Right atrium auricular region (tissue), 2 donors: ENCODE measurements at regions not wholly inside any gene's neighbourhood (a gene's known extent, or its start where the extent isn't known, plus 50 kb on each side); places are given as distances from the start of the nearest gene placed in this dataset.

Experiments
- DNase-seq: peaks from one replicate; pipeline ENCODE4 v3.0.0-alpha.2; 2019; ENCODE audit warnings: low spot score
- H3K27ac ChIP-seq, 2 donors: fragments of 200-600 bp; sonication (generic); 1 replicate in 1 of 2; 2 replicates in 1 of 2; pipeline ENCODE4 v1.5.1; 2016 to 2019
- H3K27me3 ChIP-seq, 2 donors: fragments of 200-600 bp; sonication (generic); one replicate each; pipeline versions ENCODE4 v1.5.1 to v1.6.0; 2017 to 2019
- H3K36me3 ChIP-seq: fragments of 200-600 bp; sonication (generic); one replicate; pipeline ENCODE4 v1.5.1; 2016
- H3K4me1 ChIP-seq, 2 donors: fragments of 200-600 bp; sonication (generic); one replicate each; pipeline versions ENCODE4 v1.5.1 to v1.6.0; 2017 to 2019
- H3K4me3 ChIP-seq, 2 donors: fragments of 200-600 bp; sonication (generic); 1 replicate in 1 of 2; 2 replicates in 1 of 2; pipeline ENCODE4 v1.5.1; 2017 to 2019; ENCODE audit warnings: mild to moderate bottlenecking in 1 of 2, moderate library complexity in 1 of 2
- H3K9me3 ChIP-seq, 2 donors: fragments of 200-600 bp; sonication (generic); one replicate each; pipeline ENCODE4 v1.5.1; 2019
- CTCF ChIP-seq, 2 donors: fragments of 200-600 bp; sonication (generic); IDR thresholded peaks; one replicate each; pipeline ENCODE4 v1.5.1; 2019; ENCODE audit warnings: antibody characterized with exemption in 2 of 2

- no peak overlapping the region for H3K27ac ChIP-seq
- H3K27me3 ChIP-seq = no peaks in the 10 kb centered on the region
- TF ChIP-seq CTCF (IDR thresholded peaks at IDR 0.05) = no peak
- no peak overlapping the region for H3K4me3 ChIP-seq
- no peaks in the 10 kb centered on the region for H3K36me3 ChIP-seq
- no peak for DNase-seq
- H3K4me1 ChIP-seq = no peaks in the 10 kb centered on the region
- no peaks in the 10 kb centered on the region for H3K9me3 ChIP-seq
Observed at GRCh38 chr10:120314442-120314841, 142.6 kb upstream of the PLPP4 start.

DNA sequence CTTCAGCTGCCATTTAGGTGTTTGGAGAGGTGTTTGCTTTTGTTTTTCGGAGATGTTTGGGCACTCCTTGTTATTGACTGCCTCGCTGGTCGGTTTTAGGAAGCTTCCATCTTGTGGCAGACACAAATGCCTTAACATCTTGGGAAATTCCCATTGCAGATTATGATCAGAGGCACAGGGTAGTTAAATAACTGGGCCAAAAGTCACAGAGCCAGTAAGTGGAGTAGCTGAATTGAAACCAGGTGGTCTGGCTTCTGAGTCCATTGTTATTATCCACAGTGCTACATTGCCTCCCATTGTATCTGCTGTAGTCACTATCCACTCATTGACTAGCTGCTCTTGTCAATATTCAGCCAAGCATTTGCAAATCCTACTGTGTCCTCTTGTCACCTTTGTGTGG lies 138.2 kb upstream of the PLPP4 start:
- H3K9me3 ChIP-seq = no peaks in the 10 kb centered on the region
- H3K36me3 ChIP-seq = no peaks in the 10 kb centered on the region
- TF ChIP-seq CTCF (IDR thresholded peaks at IDR 0.05) = no peak
- H3K4me3 ChIP-seq = no peak overlapping the region
- no peaks in the 10 kb centered on the region for H3K27me3 ChIP-seq
- no peak for DNase-seq
- H3K27ac ChIP-seq = no peak overlapping the region
- H3K4me1 ChIP-seq = no peaks in the 10 kb centered on the region

- Histone ChIP-seq H3K27ac (no peak overlapping the region), H3K36me3 (no peaks in the 10 kb centered on the region), H3K4me1 (no peaks in the 10 kb centered on the region), H3K27me3 (no peaks in the 10 kb centered on the region), H3K4me3 (no peak overlapping the region), H3K9me3 (no peaks in the 10 kb centered on the region)
- no peak for TF ChIP-seq CTCF (IDR thresholded peaks at IDR 0.05)
- no peak for DNase-seq
Observed at GRCh38 chr10:120327675-120328074, 129.4 kb upstream of the PLPP4 start.

GRCh38 chr10:120328647-120329046 lies 128.4 kb upstream of the PLPP4 start:
- Histone ChIP-seq H3K4me3 (no peak overlapping the region), H3K4me1 (no peaks in the 10 kb centered on the region), H3K9me3 (no peaks in the 10 kb centered on the region), H3K27me3 (no peaks in the 10 kb centered on the region), H3K27ac (no peak overlapping the region), H3K36me3 (no peaks in the 10 kb centered on the region)
- DNase-seq = no peak
- TF ChIP-seq CTCF (IDR thresholded peaks at IDR 0.05) = no peak

DNA sequence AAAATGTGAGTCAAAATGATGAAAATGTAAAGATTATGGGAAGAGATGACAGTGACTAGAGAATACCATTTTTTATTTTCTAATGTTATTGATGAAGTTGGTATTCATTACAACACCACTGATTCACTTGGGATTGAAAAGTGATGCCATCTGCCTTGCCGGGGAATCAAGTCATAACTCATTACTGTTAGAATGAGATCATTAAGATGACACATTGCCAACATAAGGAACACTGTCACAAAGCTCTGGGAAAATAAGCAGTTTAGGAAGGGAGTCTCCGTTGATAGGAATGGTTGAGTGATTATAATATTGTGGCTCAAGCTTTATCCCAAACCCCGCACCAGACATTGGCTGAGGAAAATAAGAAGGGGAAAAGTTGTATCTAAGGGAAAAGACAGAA lies 121.5 kb upstream of the PLPP4 start:
- H3K4me1 ChIP-seq = no peaks in the 10 kb centered on the region
- no peak overlapping the region for H3K4me3 ChIP-seq
- no peak overlapping the region for H3K27ac ChIP-seq
- no peak for TF ChIP-seq CTCF (IDR thresholded peaks at IDR 0.05)
- H3K9me3 ChIP-seq = no peaks in the 10 kb centered on the region
- no peaks in the 10 kb centered on the region for H3K27me3 ChIP-seq
- no peaks in the 10 kb centered on the region for H3K36me3 ChIP-seq
- no peak for DNase-seq

GRCh38 chr10:120336306-120336910 lies 120.6 kb upstream of the PLPP4 start:
- no peaks in the 10 kb centered on the region for H3K9me3 ChIP-seq
- H3K4me3 ChIP-seq = no peak overlapping the region
- no peaks in the 10 kb centered on the region for H3K27me3 ChIP-seq
- H3K4me1 ChIP-seq = no peaks in the 10 kb centered on the region
- no peak for TF ChIP-seq CTCF (IDR thresholded peaks at IDR 0.05)
- DNase-seq = no peak
- no peaks in the 10 kb centered on the region for H3K36me3 ChIP-seq
- no peak overlapping the region for H3K27ac ChIP-seq
